AG20443 (cell line): ENCODE measurements at regions not wholly inside any gene's neighbourhood (a gene's known extent, or its start where the extent isn't known, plus 50 kb on each side); places are given as distances from the start of the nearest gene placed in this dataset.
A peak's percentile ranks its signal among the peaks of the same experiment; 100 is the strongest.

Experiments
- DNase-seq: peaks from one replicate; pipeline ENCODE4 v3.0.0; 2012; ENCODE audit warnings: low spot score, mixed read lengths

DNA sequence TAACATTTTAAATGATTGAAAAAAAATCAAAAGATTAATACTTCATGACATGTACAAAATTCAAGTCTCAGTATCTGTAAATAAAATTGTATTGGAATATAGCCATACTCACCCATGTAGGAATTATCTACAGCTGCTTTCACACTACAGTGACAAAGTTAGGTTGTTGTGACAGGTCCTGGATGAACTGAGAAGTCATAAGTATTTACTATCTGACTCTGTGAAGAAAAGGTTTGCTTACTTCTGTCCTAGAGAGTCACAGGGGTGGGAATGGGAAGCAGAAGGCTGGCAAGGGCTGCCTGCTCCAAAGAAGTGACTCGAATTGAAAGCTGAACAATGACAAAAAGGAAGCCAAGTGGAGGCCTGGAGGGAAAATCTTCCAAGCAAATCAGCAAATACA lies 155.2 kb downstream of the SLC30A10 start:
- no peak for DNase-seq

DNA sequence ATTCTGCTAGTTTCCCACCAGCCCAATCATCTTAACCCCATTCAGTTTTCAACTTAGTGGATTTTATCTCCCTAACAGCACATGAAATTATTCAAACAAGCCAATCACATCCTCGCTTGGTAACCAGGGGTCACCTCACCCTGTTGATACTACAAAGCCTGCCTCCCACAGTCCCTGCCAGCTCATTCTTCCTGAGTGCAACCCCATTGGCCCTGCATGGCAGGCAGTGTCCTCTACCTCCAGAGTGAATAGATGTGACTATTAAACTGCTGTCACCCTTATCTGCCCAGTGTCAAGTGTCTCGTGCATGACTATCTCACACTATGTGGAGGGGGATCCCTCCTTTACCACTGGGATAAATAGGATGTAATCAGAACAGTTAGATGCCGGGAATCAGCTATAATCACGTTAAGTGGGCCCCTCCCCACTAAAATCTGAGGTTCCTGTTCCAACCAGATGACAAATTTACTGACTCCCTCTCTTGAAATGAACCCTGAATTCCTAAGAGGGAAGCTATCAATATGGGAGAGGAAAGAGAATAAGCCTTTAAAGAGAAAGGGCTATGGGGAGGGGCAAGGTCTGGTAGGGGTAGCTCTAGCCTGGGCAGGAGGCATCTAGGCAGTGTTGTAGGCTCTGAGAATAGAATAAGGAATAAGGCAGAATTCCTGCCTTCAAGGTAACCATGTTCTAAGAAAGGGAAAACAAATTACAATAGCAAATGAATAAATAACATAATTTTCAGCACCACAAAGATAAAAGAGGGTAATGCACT lies 155.9 kb downstream of the SLC30A10 start:
- DNase-seq = no peak

DNA sequence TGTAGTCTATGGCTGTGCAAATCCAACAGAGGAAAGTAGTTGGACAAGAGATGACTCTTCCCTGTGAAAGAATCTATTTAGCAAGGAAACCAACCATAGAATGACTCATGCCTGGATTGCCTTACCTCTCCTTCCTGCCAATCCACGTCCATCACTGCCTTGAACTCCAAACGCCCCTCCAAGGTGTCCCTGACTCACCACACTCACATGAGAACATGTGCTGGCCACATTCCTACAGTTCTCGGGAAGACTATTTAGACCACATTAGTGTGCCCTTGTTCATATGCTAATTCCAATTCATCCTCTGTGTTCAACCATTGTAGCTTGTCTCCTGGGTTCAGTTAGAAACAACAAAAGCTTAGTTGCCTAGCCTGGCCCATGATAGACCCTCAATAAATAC lies 157.3 kb downstream of the SLC30A10 start:
- peak; percentile 15 for DNase-seq

DNA sequence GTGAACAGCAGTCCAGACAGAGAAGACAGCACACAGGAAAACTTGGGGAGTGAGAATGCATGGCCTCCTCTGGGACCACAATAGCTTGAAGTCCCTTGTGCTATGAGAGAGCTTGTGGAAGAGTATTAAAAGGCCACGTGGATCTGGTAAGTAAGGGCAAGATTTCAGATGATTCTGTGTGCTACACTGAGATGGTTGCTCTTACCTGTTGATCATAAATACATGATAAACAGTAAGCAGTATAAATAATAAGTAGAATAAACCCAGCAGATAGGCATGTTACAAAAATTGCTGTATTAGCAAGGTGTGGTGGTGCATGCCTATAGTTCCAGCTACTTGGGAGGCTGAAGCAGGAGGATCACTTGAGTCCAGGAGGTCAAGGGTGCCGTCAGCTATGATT lies 150.4 kb upstream of the ZC3H11B start:
- DNase-seq = no peak

DNA sequence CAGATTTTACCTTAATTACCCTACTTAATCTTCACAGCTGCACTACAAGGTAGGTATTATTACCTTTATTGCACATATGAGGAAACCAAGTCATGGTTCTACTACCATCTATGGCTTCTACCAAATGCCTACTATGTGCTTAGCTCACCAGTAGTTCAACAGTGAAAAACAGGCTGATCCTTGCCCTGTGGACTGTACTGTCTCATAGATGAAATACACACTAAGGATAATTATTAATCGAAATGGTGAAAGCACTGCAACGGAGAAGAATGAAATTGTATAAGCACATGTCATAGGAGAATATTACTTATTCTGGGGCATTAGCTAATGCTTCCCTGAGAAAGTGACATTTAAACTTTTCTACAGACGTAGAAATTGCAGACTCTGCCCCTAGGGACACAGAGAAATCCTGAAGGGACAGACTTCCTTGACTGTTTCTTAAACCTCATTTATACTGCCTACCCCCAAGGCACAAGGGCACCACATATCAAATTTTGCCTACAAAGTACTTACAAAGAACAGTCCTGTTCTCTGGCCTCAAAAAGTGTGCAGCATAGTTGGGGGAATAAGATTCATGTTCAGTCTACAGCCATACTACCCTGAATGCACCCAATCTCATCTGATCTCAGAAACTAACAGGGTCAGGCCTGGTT lies 148.4 kb upstream of the ZC3H11B start:
- DNase-seq = no peak

DNA sequence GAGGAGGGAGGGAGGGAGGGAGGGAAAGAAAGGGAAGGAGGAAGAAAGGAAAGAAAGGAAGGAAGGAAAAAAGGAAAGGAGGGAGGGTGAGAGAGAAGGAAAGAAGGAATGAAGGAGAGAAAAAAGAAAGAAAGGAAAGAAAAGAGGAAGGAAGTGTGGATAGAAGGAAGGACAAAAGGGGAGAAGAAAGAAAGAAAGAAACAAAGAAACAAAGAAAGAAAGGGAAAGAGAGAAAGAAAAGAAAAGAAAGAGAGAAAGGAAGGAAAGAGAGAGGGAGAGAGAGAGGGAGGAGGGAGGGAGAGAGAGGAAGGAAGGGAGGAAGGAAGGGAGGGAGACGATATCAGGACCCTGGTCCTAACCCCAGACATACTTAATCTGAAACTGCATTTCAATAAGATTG lies 146.2 kb upstream of the ZC3H11B start:
- no peak for DNase-seq

DNA sequence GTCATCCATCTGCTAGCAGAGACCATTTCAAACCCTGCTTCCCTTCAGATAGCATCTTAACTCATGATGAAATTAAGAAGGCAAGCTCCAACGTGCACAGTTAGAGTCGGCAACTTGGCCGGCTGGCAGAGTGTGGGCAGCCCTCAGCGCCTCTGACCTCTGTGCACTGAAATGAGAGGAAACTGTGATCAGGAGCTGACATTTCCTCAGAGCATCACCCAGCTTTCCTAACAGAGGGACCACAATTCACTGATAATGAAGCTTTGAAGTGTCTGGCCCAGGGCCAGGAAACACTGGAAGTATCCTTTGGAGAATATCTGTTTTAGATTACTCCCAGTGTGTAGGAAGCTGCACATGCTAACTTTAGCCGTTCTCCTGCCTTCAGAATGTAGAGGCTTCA lies 145.0 kb upstream of the ZC3H11B start:
- DNase-seq = no peak

DNA sequence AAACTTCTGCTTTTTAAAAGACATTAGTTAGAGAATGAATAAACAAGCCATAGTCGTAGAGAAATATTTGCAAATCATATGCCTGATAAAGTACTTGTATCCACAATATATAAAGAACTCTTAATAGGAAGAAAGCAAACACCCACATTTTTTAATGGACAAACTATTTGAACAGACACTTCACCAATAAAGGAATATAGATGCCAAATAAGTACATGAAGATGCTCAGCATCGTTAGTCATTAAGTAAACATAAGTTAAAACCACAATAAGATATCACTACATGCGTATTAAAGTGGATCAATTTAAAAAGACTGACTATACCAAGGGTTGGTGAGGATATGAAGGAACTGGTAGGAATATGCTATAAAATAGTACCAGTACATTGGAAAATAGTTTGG lies 142.3 kb upstream of the ZC3H11B start:
- DNase-seq = no peak

DNA sequence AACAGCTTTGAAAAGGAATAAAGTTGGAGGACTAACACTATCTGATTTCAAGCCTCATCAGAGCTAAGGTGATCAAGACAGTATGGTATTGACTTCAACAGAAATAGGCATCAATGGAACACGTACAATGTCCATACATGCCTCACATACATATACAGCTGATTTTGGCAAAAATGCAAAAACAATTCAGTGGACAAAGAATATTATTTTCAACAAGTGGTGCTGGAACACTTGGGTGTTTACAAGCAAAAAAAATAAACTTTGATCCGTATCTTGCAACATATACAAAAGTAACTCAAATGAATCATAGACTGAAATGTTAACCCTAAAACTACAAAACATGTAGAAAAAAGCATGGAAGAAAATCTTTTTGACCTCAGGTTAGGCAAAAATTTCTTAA lies 141.9 kb upstream of the ZC3H11B start:
- DNase-seq = no peak

DNA sequence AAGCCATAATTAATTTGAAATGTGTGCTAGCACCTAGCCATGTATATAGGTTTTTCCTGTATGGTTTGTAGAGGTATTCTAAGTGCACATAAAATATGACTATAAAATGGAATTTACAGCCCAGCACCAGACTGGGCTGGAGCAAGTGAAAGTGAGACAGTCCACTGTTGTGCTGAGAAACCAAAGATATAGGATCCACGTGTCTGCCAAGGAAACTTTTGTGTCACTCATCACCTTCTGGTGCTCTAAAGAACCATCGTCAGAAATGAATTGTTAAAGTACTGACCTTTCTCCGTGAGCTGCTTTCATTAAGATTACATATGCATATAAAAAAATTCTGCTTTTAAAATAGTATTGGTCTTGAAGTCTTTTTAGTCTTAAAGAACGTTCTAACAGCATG lies 141.0 kb upstream of the ZC3H11B start:
- DNase-seq = no peak

DNA sequence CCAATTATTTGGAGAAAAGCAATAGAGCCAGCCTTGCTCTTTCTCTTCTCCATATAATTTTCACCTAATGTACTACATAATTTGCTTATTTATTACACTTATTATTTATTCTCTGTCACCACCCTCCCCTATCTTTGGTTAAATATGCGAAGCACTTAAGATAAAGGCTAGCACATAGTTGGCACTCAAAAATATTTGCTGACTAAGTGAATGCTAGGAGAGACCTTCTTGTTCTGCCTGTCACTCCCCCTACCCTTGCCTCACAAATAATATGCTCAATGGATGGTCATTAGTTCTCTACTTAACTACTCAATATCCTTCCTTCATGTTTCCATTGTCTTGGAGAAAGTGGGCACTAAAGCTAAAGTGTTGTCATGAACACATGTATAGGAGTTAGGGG lies 139.7 kb upstream of the ZC3H11B start:
- DNase-seq = no peak

DNA sequence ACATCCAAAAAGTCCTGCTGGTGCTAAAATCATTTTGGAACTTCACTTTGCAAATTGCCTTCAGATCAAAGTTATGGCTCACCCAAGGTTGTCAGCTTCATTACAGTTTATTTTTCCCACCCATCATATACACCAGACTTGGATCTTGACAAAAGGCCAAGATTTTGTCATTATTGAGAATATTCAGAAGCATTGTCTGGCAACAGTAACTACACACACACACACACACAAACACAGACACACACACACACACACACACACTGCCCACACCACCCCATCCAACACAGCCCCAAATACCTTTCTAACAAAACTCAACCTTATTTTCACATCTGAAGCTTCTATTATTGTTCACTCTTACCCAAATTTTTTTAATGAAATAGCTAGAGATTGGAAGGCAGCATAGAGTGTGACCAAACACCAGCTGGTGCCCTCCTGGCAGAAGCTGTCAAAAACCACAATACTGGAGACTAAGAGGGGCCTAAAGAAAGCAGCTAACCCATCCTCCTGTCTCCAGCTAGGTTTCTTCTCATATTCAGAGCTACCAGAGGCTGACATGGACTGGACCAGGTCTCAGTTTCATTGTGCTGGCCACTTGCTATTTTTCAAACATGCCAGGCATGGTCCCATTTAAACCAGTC lies 139.1 kb upstream of the ZC3H11B start:
- DNase-seq = no peak

DNA sequence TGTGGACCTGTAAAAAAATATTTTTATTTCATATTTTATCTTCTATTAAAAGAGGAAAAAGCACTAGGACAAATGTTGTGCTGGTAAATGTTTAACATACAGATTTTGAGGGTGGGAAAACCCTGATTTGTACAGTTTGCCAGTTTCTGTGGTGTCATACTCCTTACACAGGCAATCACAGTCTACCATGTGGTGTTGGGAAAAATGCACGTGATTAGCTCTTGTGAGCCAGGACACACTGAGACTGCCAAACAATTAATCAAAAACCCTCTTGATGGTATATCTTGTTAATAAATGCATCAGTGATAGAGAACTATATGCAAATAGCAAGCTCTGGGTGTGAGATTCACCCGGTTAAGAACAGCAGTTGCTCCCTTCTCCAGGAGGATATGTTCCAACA lies 136.5 kb upstream of the ZC3H11B start:
- DNase-seq = no peak

DNA sequence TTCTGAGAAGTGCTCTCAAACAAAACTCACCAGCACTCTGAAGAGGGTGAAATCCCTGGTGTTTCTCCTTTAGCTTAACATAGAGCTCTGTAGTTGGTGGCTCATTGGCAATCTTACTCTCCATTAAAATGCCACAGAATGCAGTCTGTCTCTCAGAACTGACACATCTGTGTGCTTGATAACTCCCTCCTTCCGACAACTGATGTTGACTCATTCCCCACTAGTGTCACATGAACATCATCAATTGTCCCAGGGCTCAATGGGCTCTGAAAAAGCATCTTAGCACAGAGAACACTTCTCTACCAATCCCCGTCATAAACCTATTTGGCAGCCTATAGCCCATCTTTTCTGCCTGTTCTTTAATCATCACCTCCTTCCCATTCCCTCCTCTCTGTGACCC lies 133.2 kb upstream of the ZC3H11B start:
- DNase-seq = no peak

DNA sequence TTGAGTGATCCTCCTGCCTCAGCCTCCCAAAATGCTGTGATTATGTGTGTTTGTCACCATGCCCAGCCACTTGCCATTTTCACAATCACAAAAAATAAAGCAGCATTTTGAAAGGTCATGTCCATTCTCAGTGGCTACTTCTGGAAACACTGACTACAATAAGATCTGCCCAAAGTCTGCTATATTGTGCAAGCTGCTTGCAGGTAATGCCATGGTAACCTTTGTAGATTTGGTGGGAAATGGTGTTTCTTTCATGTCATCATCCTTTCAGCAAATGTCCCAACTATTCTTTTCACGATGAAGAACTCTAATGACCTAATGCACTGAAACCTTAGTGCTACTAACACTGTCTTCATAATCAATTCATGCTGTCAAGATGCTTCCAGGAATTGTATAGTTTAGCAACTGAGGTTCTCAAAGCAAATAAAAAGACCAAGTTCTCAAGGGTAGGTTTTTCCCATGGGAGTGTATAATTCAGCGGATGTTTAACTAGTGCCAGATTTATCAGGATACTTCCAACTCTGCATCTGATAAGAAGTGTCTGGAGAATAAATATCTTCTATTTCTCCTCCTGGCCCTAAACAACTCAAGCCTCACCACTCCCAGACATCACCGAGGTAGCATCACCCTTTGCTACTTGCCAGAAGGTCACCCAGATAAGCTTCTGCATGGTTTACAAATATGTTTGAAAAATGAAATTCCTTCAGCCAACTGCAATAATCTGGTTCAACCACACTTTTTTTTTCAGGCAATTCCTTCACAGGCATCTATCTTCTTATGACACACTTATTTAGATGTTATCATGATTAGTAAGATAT lies 132.0 kb upstream of the ZC3H11B start:
- no peak for DNase-seq

DNA sequence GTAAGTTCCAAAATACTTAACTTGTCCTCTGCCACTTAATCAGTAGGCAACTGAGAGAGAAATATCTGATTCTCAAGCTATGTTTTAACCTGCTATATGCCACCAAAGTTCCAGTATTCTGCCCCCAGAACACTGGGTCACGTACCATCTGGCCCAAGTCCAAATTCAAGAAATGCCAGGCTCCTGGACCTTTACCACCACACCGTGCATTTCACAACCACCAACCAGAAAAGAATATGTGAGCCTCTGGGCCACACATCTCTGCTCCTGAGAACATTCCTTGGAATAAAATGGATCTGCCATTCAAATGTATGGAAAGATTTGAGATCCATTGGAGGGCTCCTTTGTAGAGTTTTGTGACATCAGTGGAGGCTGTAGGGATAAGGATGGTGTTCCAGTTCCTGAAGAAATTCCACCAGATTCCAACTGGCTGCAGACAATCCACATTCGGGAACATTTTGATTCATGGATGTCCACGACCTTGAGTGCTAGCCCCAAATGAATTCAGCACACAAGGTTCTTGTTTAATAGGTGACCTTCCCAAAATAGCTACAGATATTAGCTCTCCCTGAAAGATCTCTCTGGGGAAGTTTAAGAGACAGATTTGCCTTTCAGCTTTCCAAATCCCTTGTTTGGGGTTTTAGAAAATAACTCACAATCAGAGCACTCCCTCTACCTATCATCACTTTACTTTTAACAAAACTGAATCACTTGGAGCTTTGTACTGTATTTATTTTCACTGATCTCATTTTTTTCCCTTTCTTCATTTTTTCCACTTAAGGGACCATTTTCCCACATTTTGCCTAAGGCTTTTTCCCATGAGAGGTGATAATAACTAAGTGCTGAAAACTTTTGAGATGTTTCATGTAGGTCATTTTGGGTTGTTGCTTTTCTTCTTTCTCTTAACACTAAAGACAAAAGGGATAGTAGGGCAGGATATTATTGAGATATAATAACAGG lies 128.4 kb upstream of the ZC3H11B start:
- no peak for DNase-seq

DNA sequence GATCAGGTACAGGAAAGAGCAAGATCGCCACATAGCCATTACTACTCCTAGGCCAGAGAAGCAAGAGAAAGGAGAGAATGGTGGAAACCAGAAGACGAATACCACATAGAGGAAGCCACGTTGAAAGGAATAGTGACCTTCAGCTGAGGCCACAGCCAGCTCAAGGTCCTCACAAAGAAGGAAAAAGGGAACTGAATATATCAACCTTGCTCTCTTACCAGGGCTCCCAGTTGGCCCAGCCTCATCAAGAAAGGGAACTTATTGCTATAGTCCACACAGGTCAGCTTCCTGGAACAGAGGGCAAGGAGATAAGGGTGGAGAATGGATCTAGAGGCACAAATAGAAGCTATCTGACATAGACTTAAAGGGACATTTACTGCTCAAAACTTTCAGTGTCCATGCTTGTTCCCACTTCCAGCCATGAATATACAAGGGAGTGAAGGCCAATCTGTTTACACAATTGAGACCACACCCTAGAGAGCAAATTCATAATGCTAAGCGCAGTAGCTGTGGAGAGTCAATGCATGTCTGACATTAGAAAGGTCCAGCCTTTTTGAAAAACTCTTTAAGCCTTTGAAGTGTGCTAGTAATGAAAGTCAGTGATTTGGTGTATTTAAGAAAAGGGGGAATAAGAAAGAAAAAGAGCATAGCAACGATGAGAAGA lies 120.7 kb upstream of the ZC3H11B start:
- DNase-seq = no peak

DNA sequence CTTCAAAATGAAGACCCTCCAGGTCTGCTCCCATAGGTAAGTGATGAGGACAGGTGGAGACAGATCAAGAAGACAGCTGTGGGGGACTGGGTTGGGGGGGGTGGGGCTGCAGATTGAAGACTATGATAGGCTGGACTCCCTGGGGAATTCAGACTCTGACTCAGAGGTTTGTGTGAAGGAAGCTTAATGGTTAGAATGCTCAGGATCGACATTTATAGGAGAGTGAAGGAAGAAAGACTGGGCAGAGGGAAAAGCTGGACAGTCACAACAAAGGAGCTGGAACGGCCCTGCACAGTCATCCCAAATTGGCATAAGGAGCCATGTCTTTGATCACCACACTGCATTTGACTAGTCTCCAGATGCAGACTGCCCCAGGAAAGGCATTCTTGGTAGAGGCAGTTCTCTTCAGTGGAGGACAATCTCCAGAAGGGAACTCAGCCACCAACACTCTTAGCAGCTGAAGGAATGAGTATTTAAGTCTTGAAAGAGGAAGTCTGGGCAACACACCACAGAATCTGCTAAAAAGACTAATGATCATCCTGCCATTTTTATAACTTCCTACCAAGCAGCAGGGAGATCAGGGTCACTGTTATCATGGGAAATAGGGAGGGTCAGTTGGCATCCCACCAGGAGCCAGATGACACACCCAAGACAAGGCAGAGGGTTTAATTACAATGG lies 120.0 kb upstream of the ZC3H11B start:
- no peak for DNase-seq

DNA sequence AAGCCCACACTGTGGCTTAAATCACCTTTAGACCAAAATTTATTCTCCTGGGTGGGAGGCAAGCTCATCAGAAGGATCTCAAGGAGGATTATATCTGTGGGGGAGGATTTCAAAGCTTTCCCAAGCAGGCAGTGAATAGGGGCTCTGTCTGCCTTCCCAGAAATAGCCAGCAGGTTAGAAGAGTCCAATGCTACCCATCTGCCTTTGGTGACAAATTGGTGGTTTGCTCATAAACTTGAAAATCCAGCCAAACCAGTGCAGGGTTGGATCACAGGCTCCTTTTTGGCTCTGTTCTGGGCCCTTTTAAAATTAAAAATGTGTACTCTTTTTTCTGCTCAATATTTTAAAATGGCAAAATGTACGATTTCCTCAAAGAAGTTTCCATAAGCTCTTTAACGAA lies 118.9 kb upstream of the ZC3H11B start:
- no peak for DNase-seq
